Esophagus muscularis mucosa (tissue), 4 donors: ENCODE measurements at regions not wholly inside any gene's neighbourhood (a gene's known extent, or its start where the extent isn't known, plus 50 kb on each side); places are given as distances from the start of the nearest gene placed in this dataset.

Experiments used
- DNase-seq: peaks from one replicate; pipeline ENCODE4 v3.0.0-alpha.2; 2017; ENCODE audit errors: extremely low spot score
- H3K27ac ChIP-seq, 4 donors: fragments of 200-600 bp; sonication (generic); replicated peaks in 1 of 4; 1 replicate in 3 of 4; 2 replicates in 1 of 4; pipeline ENCODE4 v1.5.1; 2016 to 2019; ENCODE audit warnings: mild to moderate bottlenecking in 1 of 4
- H3K27me3 ChIP-seq, 4 donors: fragments of 200-600 bp; sonication (generic); one replicate each; pipeline versions ENCODE4 v1.5.1 to v1.6.0; 2016 to 2019
- H3K36me3 ChIP-seq, 4 donors: fragments of 200-600 bp; sonication (generic); one replicate each; pipeline ENCODE4 v1.5.1; 2016 to 2019
- H3K4me1 ChIP-seq, 4 donors: fragments of 200-600 bp; sonication (generic); one replicate each; pipeline ENCODE4 v1.5.1; 2016 to 2019
- H3K4me3 ChIP-seq, 4 donors: fragments of 200-600 bp; sonication (generic); 1 replicate in 2 of 4; 2 replicates in 2 of 4; pipeline ENCODE4 v1.5.1; 2016 to 2019; ENCODE audit warnings: mild to moderate bottlenecking in 4 of 4, moderate library complexity in 1 of 4
- H3K9me3 ChIP-seq, 4 donors: fragments of 200-600 bp; sonication (generic); 1 replicate in 3 of 4; 2 replicates in 1 of 4; pipeline ENCODE4 v1.5.1; 2016 to 2019
- CTCF ChIP-seq, 3 experiments: fragments of 200-600 bp in 2 of 3; fragments of 450-650 bp in 1 of 3; sonication (generic) in 2 of 3; IDR thresholded peaks; one replicate each; pipeline ENCODE4 v1.5.1; 2017 to 2019; ENCODE audit warnings: antibody characterized with exemption in 3 of 3, mild to moderate bottlenecking in 2 of 3, moderate library complexity in 1 of 3
- EP300 ChIP-seq: sonication (generic); formaldehyde crosslinking; IDR thresholded peaks from one replicate; pipeline ENCODE4 v1.6.1; 2017; ENCODE audit warnings: antibody characterized with exemption
- POLR2A ChIP-seq: fragments of 450-650 bp; IDR thresholded peaks from one replicate; pipeline ENCODE4 v1.6.1; 2017; ENCODE audit warnings: antibody characterized with exemption, moderate library complexity, mild to moderate bottlenecking, low read depth
- POLR2AphosphoS5 ChIP-seq, 2 donors: sonication (generic); formaldehyde crosslinking; IDR thresholded peaks; one replicate each; pipeline ENCODE4 v1.6.1; 2017; ENCODE audit warnings: antibody characterized with exemption in 2 of 2
- WGBS: methylation state at CpG from one replicate; pipeline ENCODE4 v1.1.5; 2018; 5-methylcytosine and 5-hydroxymethylcytosine counted together
- intact Hi-C: fragments of 100-400 bp; cut with DNase I; formaldehyde crosslinking; loops from one replicate; pipeline ENCODE4 v1.15.1; 2023

GRCh38 chr3:117842086-117842485 lies 1132.5 kb downstream of the TUSC7 start:
- TF ChIP-seq EP300 (no peak), POLR2A (no peak), CTCF (IDR thresholded peaks at IDR 0.05) (no peak), POLR2AphosphoS5 (IDR thresholded peaks at IDR 0.05) (no peak)
- Histone ChIP-seq H3K4me1 (no peaks in the 10 kb centered on the region), H3K4me3 (no peak overlapping the region), H3K27ac (no peak overlapping the region), H3K27me3 (no peaks in the 10 kb centered on the region), H3K9me3 (no peaks in the 10 kb centered on the region), H3K36me3 (no peaks in the 10 kb centered on the region)
- no peak for DNase-seq
- intact Hi-C loops: no loop called here
- whole genome bisulfite sequencing: 60% methylated on average over 1 of the region's 1 CpG

GRCh38 chr3:117843356-117843755 lies 1133.8 kb downstream of the TUSC7 start:
- Histone ChIP-seq H3K4me3 (no peak overlapping the region), H3K36me3 (no peaks in the 10 kb centered on the region), H3K27ac (no peak overlapping the region), H3K4me1 (no peaks in the 10 kb centered on the region), H3K27me3 (no peaks in the 10 kb centered on the region), H3K9me3 (no peaks in the 10 kb centered on the region)
- no peak for DNase-seq
- intact Hi-C loops: no loop called here
- TF ChIP-seq EP300 (no peak), CTCF (IDR thresholded peaks at IDR 0.05) (no peak), POLR2A (no peak), POLR2AphosphoS5 (IDR thresholded peaks at IDR 0.05) (no peak)

- intact Hi-C loops: no loop called here
- no peaks in the 10 kb centered on the region for H3K9me3 ChIP-seq
- DNase-seq: no peak
- TF ChIP-seq EP300 (no peak), POLR2A (no peak), POLR2AphosphoS5 (IDR thresholded peaks at IDR 0.05) (no peak), CTCF (IDR thresholded peaks at IDR 0.05) (no peak)
- no peak overlapping the region for H3K27ac ChIP-seq
- H3K4me3 ChIP-seq: no peak overlapping the region
- 91% methylated on average over 2 of the region's 2 CpGs for WGBS
- H3K36me3 ChIP-seq: no peaks in the 10 kb centered on the region
- no peaks in the 10 kb centered on the region for H3K4me1 ChIP-seq
- no peaks in the 10 kb centered on the region for H3K27me3 ChIP-seq
Observed at GRCh38 chr3:117844676-117845075, 1135.1 kb downstream of the TUSC7 start.

GRCh38 chr3:117846238-117846637 lies 1136.7 kb downstream of the TUSC7 start:
- DNase-seq: no peak
- Histone ChIP-seq H3K27ac (no peak overlapping the region), H3K9me3 (no peaks in the 10 kb centered on the region), H3K36me3 (no peaks in the 10 kb centered on the region), H3K4me3 (no peak overlapping the region), H3K4me1 (no peaks in the 10 kb centered on the region), H3K27me3 (no peaks in the 10 kb centered on the region)
- intact Hi-C loops: no loop called here
- WGBS: 55% methylated on average over 1 of the region's 1 CpG
- no peak for TF ChIP-seq POLR2AphosphoS5 (IDR thresholded peaks at IDR 0.05)
- no peak for TF ChIP-seq POLR2A
- TF ChIP-seq CTCF (IDR thresholded peaks at IDR 0.05): no peak
- TF ChIP-seq EP300: no peak

- intact Hi-C loops: no loop called here
Observed at GRCh38 chr3:117848606-117849005, 1139.0 kb downstream of the TUSC7 start.

More at GRCh38 chr3:117848606-117849005, 1139.0 kb downstream of the TUSC7 start:
- Histone ChIP-seq H3K27ac (no peak overlapping the region), H3K36me3 (no peaks in the 10 kb centered on the region), H3K9me3 (no peaks in the 10 kb centered on the region), H3K4me1 (no peaks in the 10 kb centered on the region), H3K4me3 (no peak overlapping the region), H3K27me3 (no peaks in the 10 kb centered on the region)
- no peak for DNase-seq
- TF ChIP-seq EP300 (no peak), CTCF (IDR thresholded peaks at IDR 0.05) (no peak), POLR2A (no peak), POLR2AphosphoS5 (IDR thresholded peaks at IDR 0.05) (no peak)
